ENCODE measurements at regions not wholly inside any gene's neighbourhood (a gene's known extent, or its start where the extent isn't known, plus 50 kb on each side); places are given as distances from the start of the nearest gene placed in this dataset.

- no peak for TF ChIP-seq POLR2A (IDR thresholded peaks at IDR 0.05; ENCODE audit: low read depth, low read length)
- TF ChIP-seq POLR2AphosphoS5 (IDR thresholded peaks at IDR 0.05; ENCODE audit: low read depth, low read length), result no peak
- no peak for TF ChIP-seq SPI1 (IDR thresholded peaks at IDR 0.05; ENCODE audit: low read depth, low read length)
- TF ChIP-seq TAF1 (IDR thresholded peaks at IDR 0.05; ENCODE audit: low read depth, low read length), result no peak
- no peak for TF ChIP-seq POU2F2 (IDR thresholded peaks at IDR 0.05; ENCODE audit: low read depth, low read length)
Observed at GRCh38 chr10:130443066-130443465, 306.9 kb downstream of the GLRX3 start.
